NCI-H2227 (cell line): ENCODE measurements at regions not wholly inside any gene's neighbourhood (a gene's known extent, or its start where the extent isn't known, plus 50 kb on each side); places are given as distances from the start of the nearest gene placed in this dataset.
"Not testable (repeated sequence)": the region's sequence is repeated elsewhere in the genome, so short reads cannot be mapped to it uniquely, and the experiment has no call there.

Experiments used
- DNase-seq: peaks from one replicate; lab custom pipeline; 2025; ENCODE audit not compliant: unreplicated experiment; lab: John Stamatoyannopoulos, UW

- no peak for DNase-seq
Observed at GRCh38 chr2:179332903-179333302, 68.3 kb upstream of the SESTD1 start.

DNA sequence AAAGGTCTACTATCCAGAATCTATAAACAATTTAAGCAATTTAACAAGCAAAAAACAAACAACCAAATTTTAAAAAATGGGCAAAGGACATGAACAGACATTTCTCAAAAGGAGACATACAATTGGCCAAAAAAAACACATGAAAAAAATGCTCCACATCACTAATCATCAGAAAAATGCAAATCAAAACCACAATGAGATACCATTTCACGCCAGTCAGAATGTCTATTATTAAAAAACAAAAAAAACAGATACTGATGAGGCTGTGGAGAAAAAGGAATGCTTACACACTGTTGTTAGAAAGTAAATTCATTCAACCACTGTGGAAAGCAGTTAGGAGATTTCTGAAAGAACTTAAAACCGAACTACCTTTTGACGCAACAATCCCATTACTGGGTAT is 66.4 kb upstream of the SESTD1 start:
- DNase-seq, result no peak

GRCh38 chr2:179322289-179322688 is 57.7 kb upstream of the SESTD1 start:
- DNase-seq, result no peak

- not testable (repeated sequence) for DNase-seq
Observed at GRCh38 chr2:179321034-179321433, 56.4 kb upstream of the SESTD1 start.

DNA sequence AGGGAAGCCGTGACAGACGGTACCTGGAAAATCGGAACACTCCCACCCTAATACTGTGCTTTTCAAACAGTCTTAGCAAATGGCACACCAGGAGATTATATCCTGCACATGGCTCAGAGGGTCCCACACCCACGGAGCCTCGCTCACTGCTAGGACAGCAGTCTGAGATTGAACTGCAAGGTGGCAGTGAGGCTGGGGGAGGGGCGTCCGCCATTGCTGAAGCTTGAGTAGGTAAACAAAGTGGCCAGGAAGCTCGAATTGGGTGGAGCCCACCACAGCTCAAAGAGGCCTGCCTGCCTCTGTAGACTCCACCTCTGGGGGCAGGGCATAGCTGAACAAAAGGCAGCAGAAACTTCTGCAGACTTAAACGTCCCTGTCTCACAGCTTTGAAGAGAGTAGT is 50.1 kb upstream of the SESTD1 start:
- not testable (repeated sequence) for DNase-seq
